Dendritic cell treated with granulocyte-macrophage colony-stimulating factor and Interleukin-4, amounts not matched to agents 40 ng/mL and 50 ng/mL, for 4 days (primary cell): ENCODE measurements at regions not wholly inside any gene's neighbourhood (a gene's known extent, or its start where the extent isn't known, plus 50 kb on each side); places are given as distances from the start of the nearest gene placed in this dataset.

ENCODE experiments used
- H3K27ac Mint-ChIP-seq: one replicate; pipeline ENCODE4 v1.8.0; 2022; ENCODE audit warnings: mild to moderate bottlenecking, mixed read lengths
- H3K27me3 Mint-ChIP-seq: one replicate; pipeline ENCODE4 v1.8.0; 2022; ENCODE audit warnings: mild to moderate bottlenecking, mixed read lengths
- H3K36me3 Mint-ChIP-seq: one replicate; pipeline ENCODE4 v1.8.0; 2022; ENCODE audit warnings: low read depth, mixed read lengths
- H3K4me1 Mint-ChIP-seq: one replicate; pipeline ENCODE4 v1.8.0; 2022; ENCODE audit warnings: low read depth, mixed read lengths
- H3K4me3 Mint-ChIP-seq: one replicate; pipeline ENCODE4 v1.8.0; 2022; ENCODE audit warnings: mild to moderate bottlenecking, moderate library complexity, mixed read lengths
- H3K9me3 Mint-ChIP-seq: one replicate; pipeline ENCODE4 v1.8.0; 2022; ENCODE audit warnings: mixed read lengths
- intact Hi-C: fragments of 100-400 bp; cut with micrococcal nuclease; formaldehyde crosslinking; loops from one replicate; pipeline ENCODE4 v1.15.0; 2022

DNA sequence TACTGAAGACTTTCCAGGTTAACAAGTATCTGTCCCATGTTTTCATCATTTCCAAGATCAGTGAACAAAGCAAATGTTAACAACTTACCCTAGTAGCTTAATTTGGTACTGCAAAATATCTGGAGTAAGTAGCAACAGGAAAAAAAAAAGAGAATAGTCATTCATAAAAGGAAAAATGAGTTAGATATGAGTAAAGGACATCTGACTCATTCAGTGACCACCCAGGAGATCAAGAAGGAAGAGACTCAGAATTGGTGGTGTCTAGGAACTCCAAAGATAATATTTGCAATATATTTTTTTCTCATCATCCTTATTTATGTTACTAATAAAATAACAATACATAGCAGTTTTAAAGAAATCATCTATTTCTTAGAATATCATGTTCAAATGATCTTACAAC is 253.8 kb upstream of the COL8A1 start:
- no peaks in the 10 kb centered on the region for H3K4me1 Mint-ChIP-seq
- no peaks in the 10 kb centered on the region for H3K27me3 Mint-ChIP-seq
- no peak overlapping the region for H3K4me3 Mint-ChIP-seq
- intact Hi-C loops: no loop called here
- H3K36me3 Mint-ChIP-seq: no peaks in the 10 kb centered on the region
- peaks cover 20% of the 10 kb centered on the region for H3K9me3 Mint-ChIP-seq
- no peak overlapping the region for H3K27ac Mint-ChIP-seq

GRCh38 chr3:99376926-99377325 is 261.5 kb upstream of the COL8A1 start:
- Mint-ChIP-seq H3K4me3 (no peak overlapping the region), H3K36me3 (no peaks in the 10 kb centered on the region), H3K27ac (no peak overlapping the region), H3K27me3 (no peaks in the 10 kb centered on the region), H3K4me1 (no peaks in the 10 kb centered on the region), H3K9me3 (peaks cover 23% of the 10 kb centered on the region)
- intact Hi-C loops: no loop called here

DNA sequence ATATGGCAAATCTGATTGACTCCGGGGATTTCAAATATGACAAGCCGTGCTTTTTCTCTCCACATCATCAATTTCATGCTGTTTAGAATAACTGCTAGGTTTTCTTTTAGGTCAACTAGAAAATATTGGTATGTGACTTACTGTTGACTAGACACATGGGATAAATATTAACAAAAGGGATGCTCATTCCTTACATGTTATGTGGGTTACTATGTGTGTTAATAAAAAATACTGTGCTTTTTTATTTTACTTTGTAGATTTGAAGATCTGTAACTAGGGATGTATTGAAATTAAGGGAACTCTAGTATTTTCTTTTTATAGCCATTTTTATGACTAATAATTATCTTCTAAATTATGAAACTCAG is 264.6 kb upstream of the COL8A1 start:
- no peaks in the 10 kb centered on the region for H3K27me3 Mint-ChIP-seq
- intact Hi-C loops: no loop called here
- H3K4me1 Mint-ChIP-seq: no peaks in the 10 kb centered on the region
- no peak overlapping the region for H3K4me3 Mint-ChIP-seq
- H3K36me3 Mint-ChIP-seq: no peaks in the 10 kb centered on the region
- H3K27ac Mint-ChIP-seq: no peak overlapping the region
- peaks cover 12% of the 10 kb centered on the region for H3K9me3 Mint-ChIP-seq

GRCh38 chr3:99373088-99373845 is 265.1 kb upstream of the COL8A1 start:
- Mint-ChIP-seq H3K27ac (no peak overlapping the region), H3K9me3 (peaks cover 12% of the 10 kb centered on the region), H3K4me3 (no peak overlapping the region), H3K36me3 (no peaks in the 10 kb centered on the region), H3K27me3 (no peaks in the 10 kb centered on the region), H3K4me1 (no peaks in the 10 kb centered on the region)
- intact Hi-C loops: no loop called here

DNA sequence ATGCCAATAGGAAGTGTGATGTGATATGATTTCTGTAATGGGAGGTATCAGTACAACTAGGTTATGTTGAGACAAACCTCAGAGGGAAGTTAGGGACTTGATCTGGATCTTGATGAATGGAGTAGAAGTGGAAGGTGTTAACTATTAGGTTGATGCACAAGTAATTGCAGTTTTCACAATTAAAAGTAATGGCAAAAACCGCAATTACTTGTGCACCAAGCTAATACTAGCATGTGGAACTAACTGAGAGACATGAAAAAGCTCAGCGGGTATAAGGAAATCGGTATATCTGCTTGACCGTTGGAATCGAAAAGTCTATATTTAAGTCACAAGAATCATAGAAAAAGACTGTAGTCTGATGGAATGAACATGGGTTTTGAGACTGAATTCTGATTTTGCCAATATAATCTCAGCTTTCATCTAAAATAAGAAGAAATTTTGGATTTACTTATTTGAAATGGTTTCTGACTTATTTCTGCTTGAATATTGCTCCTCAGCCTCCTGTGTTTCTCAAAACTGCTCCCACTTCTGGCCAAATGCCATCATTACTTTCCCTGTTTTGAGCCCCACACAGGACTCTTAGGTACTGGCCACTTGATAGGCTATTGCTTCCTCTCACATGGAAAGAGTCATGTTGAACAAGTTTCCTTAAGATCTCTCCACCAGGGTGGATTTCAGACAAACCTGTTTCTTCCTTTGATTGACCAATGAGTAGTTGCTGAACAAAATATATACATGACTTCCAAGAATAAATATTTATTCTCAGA is 271.5 kb upstream of the COL8A1 start:
- no peaks in the 10 kb centered on the region for H3K27me3 Mint-ChIP-seq
- no peak overlapping the region for H3K27ac Mint-ChIP-seq
- intact Hi-C loops: no loop called here

GRCh38 chr3:99365979-99366378 is 272.4 kb upstream of the COL8A1 start:
- intact Hi-C loops: no loop called here
- Mint-ChIP-seq H3K27ac (no peak overlapping the region), H3K9me3 (no peaks in the 10 kb centered on the region), H3K27me3 (no peaks in the 10 kb centered on the region), H3K36me3 (no peaks in the 10 kb centered on the region), H3K4me1 (no peaks in the 10 kb centered on the region), H3K4me3 (no peak overlapping the region)

More for the DNA sequence above, 271.5 kb upstream of the COL8A1 start:
- Mint-ChIP-seq H3K4me1 (no peaks in the 10 kb centered on the region), H3K36me3 (no peaks in the 10 kb centered on the region), H3K9me3 (no peaks in the 10 kb centered on the region), H3K4me3 (no peak overlapping the region)

- H3K9me3 Mint-ChIP-seq: no peaks in the 10 kb centered on the region
- H3K27me3 Mint-ChIP-seq: no peaks in the 10 kb centered on the region
- H3K27ac Mint-ChIP-seq: no peak overlapping the region
- no peaks in the 10 kb centered on the region for H3K4me1 Mint-ChIP-seq
- intact Hi-C loops: no loop called here
- H3K4me3 Mint-ChIP-seq: no peak overlapping the region
- H3K36me3 Mint-ChIP-seq: no peaks in the 10 kb centered on the region
Observed at GRCh38 chr3:99365396-99365795, 273.0 kb upstream of the COL8A1 start.

GRCh38 chr3:99357131-99357530 is 281.3 kb upstream of the COL8A1 start:
- Mint-ChIP-seq H3K36me3 (no peaks in the 10 kb centered on the region), H3K4me3 (no peak overlapping the region), H3K27ac (no peak overlapping the region), H3K27me3 (no peaks in the 10 kb centered on the region), H3K9me3 (peaks cover 6% of the 10 kb centered on the region), H3K4me1 (no peaks in the 10 kb centered on the region)
- intact Hi-C loops: no loop called here

GRCh38 chr3:99356696-99357095 is 281.7 kb upstream of the COL8A1 start:
- Mint-ChIP-seq H3K27ac (no peak overlapping the region), H3K4me1 (no peaks in the 10 kb centered on the region)

GRCh38 chr3:99355465-99355864 is 282.9 kb upstream of the COL8A1 start:
- intact Hi-C loops: no loop called here
- no peaks in the 10 kb centered on the region for H3K36me3 Mint-ChIP-seq
- peaks cover 6% of the 10 kb centered on the region for H3K9me3 Mint-ChIP-seq
- no peaks in the 10 kb centered on the region for H3K4me1 Mint-ChIP-seq
- no peaks in the 10 kb centered on the region for H3K27me3 Mint-ChIP-seq
- no peak overlapping the region for H3K4me3 Mint-ChIP-seq
- H3K27ac Mint-ChIP-seq: no peak overlapping the region

More at GRCh38 chr3:99356696-99357095, 281.7 kb upstream of the COL8A1 start:
- intact Hi-C loops: no loop called here
- H3K4me3 Mint-ChIP-seq: no peak overlapping the region
- peaks cover 6% of the 10 kb centered on the region for H3K9me3 Mint-ChIP-seq
- H3K36me3 Mint-ChIP-seq: no peaks in the 10 kb centered on the region
- H3K27me3 Mint-ChIP-seq: no peaks in the 10 kb centered on the region

- Mint-ChIP-seq H3K4me1 (no peaks in the 10 kb centered on the region), H3K9me3 (peaks cover 15% of the 10 kb centered on the region), H3K27ac (no peak overlapping the region), H3K27me3 (no peaks in the 10 kb centered on the region), H3K36me3 (no peaks in the 10 kb centered on the region), H3K4me3 (no peak overlapping the region)
- intact Hi-C loops: no loop called here
Observed at GRCh38 chr3:99352811-99353210, 285.6 kb upstream of the COL8A1 start.

GRCh38 chr3:99351122-99351521 is 287.3 kb upstream of the COL8A1 start:
- H3K36me3 Mint-ChIP-seq: no peaks in the 10 kb centered on the region
- H3K4me1 Mint-ChIP-seq: no peaks in the 10 kb centered on the region
- H3K4me3 Mint-ChIP-seq: no peak overlapping the region
- H3K9me3 Mint-ChIP-seq: peaks cover 15% of the 10 kb centered on the region
- no peak overlapping the region for H3K27ac Mint-ChIP-seq
- intact Hi-C loops: no loop called here
- H3K27me3 Mint-ChIP-seq: no peaks in the 10 kb centered on the region

DNA sequence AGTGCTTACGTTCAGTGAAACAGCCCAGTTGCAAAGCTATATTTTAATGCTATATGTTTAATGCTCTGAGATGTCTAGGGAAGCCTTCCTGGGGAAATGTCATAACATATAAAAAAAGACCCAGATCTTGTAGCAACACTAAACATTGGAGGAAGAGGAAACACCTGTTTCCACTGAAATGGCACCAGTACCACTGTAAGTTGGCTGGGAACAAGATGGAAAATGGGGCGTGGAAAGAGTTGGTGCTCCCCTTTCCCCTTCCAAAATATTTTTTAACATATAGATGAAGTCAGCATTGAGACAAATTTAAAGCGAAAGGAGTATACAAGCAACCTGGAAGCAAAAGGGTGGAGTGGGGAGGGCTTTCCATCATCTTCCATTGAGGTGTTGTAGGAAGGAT is 289.9 kb upstream of the COL8A1 start:
- intact Hi-C loops: no loop called here
- Mint-ChIP-seq H3K27me3 (no peaks in the 10 kb centered on the region), H3K4me1 (no peaks in the 10 kb centered on the region), H3K36me3 (no peaks in the 10 kb centered on the region), H3K4me3 (no peak overlapping the region), H3K9me3 (peaks cover 9% of the 10 kb centered on the region), H3K27ac (no peak overlapping the region)

DNA sequence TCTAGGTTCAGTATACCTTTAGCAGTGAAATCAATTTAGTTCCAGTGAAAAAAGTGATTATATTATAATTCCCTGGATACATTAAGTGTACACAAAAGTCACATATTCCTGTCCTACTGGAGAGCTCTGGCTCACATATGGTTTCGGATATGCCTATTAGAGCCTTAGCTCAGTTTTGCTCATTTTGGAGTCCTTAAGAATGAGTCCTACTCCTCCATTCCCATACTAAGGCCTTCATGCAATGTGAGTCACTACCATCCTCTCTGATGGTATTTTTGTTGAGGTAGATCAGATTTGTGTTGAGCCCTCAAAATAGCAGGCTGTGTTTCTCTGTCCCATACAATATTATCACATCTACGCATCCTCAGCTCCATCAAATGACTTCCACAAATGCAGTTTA is 294.2 kb upstream of the COL8A1 start:
- H3K36me3 Mint-ChIP-seq: no peaks in the 10 kb centered on the region
- intact Hi-C loops: no loop called here
- H3K27me3 Mint-ChIP-seq: no peaks in the 10 kb centered on the region
- no peaks in the 10 kb centered on the region for H3K9me3 Mint-ChIP-seq
- H3K27ac Mint-ChIP-seq: no peak overlapping the region
- no peak overlapping the region for H3K4me3 Mint-ChIP-seq
- no peaks in the 10 kb centered on the region for H3K4me1 Mint-ChIP-seq
